ENCODE measurements at regions not wholly inside any gene's neighbourhood (a gene's known extent, or its start where the extent isn't known, plus 50 kb on each side); places are given as distances from the start of the nearest gene placed in this dataset.

DNA sequence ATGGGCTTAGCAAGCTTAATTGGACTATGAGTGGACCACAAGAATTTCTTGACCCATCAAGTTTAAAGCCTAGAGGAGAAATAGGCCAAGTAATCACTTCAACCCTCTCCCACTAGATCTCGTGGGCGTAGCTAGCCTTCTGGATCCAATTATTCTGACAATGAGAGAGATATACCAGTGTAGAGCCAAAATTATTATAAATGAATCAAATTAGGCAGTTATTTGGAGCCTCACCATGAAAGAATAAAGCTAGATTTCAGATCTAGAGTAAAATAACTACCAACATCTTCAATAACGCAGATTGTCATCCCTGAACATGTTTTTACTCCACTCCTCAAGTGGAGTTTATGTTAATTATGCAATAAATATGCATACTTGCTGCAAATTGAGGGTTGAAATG is 143.9 kb upstream of the CDH20 start:
- no peak for DNase-seq

DNA sequence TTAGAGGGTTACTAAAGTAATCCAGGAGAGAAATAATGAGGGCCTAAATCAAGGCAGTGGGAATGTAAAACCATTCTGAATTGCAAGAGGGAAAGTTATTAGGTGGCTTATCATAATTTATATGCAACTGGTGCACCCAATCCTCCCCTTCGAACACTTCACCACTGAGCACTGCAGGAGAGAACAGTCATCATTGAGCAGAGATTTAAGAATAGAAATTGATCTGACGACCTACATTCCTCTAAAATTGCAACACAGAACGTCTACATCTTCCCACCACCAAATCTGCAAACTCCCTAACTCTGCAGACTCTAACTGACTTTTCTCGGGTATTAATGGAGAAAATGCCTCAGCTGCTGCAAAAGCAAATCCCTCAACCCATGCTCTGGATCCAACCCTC is 138.5 kb upstream of the CDH20 start:
- no peak for DNase-seq

DNA sequence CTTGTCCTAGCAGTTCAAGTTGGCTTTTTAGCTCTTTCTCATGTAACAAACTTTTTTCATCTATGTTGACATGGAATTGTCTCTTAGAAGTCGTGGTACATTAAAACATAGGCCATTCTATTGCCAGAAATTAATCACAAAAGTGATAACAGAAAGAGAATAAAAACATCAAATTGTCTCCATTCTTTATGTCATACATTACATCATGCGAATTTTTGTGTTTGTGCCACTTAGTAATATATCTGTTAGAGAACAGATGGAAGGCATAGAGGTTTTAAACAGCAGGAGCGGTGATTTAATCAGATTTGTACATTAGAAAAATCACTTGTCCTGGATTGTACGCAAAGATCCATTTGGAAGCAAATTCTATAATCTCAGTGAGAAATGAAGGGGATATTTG is 136.5 kb upstream of the CDH20 start:
- DNase-seq = no peak

DNA sequence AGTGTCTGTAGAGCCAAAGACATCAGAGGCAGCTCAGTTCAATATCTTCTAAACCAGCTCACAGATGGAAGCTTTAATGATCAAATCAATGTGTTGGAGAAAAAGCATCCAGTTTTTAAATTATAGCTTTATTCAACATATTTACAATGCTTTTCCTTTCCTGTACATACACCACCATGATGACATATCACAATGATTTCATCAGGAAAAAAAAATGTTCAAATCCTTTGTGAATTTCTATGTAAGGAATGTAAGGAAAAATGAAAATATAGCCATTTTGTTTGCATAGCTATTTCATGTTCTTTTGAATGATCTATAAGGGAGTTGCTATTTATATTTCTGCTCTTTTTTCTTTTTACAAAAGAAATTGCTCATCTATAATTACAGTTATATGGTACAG is 134.7 kb upstream of the CDH20 start:
- no peak for DNase-seq

DNA sequence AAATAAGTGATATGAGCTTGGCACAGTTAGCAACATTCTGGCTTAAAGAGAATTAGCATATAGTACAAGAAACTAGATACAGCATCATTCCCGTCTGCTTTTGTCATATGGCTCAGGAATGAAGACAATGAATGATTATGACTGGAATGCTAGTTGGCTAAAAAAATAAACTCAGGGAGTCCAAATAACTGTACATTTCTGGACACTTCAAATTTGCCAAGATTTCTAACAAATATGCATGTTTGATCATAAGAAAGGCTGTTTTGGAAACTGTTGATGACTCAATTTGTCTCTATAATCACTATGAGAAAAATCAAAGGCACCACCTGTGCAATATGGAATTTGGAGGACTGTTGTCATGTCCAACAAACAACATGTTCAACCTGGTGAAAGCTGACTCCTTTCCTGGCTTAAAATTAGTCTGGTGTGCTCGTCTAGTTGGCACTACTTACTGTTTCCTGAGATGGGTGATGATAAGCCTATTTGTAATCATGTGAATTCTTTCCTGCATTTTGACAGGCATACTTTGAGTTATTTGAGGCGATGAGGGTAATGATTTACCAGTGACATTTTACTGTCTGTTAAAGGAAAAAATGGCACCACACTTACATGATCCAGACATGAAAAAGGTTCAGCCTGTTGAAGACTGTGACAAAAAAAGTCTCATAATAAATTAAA is 133.9 kb upstream of the CDH20 start:
- no peak for DNase-seq

DNA sequence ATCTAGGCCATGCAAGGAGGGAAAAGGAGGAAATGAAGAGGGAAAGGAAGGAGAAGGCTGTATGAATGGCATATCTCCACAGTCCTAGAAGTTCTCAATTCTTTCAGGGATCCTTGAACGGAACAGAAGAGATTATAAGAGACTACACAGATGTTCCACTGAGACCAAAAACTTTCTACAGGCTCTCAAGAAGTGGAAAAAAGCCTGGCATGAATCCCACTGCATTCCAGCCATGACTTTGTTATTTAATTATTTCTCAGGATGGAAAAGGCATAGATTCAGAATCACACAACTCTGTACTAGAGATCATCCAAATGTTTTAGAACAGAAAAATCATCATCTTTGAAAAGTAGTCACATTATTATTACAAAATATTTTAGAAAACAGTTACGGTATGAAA is 131.7 kb upstream of the CDH20 start:
- DNase-seq = no peak

DNA sequence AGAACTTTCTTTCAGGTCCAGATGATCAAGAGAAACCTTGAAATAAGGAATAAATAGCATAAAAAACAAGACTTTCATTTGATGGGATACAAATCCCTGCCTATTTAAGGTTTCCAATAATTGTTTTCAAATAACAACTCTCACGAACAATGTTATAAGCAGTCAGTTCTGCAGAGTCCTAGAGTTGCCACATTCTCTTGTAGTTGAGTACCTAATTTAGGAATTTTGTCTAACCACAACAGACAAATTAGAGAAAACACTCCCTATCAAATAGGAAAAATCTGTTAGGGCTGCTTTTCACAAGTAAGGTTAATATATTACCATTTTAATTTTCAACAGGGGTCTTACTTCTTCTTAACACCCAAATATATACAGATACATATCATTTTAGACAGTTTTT is 130.1 kb upstream of the CDH20 start:
- no peak for DNase-seq

DNA sequence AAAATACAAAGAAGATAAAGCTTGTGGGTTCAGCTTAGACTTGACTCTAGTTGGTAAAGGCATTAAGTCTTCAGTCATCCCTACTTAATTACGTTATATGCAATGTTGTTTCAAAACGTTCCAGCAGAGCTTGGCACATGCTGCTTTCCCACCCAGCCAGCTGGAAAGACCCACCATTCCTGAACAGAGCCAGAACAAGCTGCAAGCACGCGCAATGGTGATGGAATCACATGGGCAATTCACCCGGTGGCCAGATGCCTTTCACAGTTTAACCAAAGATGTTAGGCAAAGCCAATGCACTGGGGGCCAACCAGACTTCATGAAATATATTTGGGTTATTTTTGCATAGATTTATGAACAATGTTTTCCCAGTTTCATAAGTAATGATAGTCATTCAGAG is 123.4 kb upstream of the CDH20 start:
- DNase-seq = no peak

DNA sequence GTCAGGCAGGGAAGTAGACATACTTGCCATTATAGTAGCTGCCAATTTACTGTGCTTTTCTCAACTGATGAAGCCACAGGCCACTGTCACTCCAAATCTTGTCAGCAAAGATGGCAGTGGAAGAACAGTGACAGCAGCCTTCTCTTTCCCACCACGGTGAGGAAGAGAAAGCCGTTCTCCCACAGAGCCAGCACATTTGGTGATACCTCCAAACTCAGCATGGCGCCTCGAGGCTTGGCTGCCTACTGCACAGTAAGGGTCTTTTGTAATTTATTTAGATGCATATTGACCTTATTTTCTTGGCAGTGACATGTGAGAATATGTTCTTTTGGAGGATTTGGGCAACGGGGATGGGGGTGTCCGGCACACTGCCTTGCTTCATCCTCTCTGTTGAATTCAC is 117.2 kb upstream of the CDH20 start:
- no peak for DNase-seq

DNA sequence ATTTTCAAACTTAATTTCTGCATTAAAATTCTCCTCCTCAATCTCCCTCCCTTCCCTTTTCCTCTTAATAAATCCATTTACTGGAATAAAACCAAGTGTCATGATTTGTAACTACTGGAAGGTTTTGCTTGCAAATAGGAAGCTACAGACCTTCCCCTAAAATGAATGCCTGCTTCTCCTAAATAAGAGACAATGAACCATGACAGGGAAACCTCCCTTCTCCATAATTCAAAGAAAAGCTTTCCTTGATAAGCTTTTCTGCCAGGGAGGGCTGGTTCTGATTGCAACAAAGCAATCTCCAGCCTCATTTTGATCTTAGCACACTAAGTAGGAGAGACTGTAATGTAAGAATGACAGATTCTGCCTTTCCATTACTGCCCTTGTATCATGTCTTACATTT is 111.0 kb upstream of the CDH20 start:
- DNase-seq = no peak

DNA sequence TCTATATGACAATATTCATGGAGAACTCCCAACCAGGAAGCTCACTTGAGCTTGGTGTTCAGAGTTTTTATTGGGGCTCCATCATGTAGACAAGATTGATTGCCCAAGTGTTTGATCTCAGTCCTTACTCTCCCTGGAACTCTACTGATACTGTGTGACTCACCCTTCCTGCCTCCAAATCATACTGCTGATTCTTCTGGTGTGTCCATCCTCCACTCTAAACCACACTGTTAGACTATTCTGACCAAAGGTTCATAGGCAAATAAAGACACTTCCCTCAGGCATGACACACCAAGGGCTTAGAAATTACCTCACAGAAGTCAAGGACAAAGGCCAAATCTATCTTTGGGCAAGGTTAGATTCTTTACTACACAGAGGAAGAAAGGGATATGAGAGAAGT is 107.9 kb upstream of the CDH20 start:
- DNase-seq = no peak

DNA sequence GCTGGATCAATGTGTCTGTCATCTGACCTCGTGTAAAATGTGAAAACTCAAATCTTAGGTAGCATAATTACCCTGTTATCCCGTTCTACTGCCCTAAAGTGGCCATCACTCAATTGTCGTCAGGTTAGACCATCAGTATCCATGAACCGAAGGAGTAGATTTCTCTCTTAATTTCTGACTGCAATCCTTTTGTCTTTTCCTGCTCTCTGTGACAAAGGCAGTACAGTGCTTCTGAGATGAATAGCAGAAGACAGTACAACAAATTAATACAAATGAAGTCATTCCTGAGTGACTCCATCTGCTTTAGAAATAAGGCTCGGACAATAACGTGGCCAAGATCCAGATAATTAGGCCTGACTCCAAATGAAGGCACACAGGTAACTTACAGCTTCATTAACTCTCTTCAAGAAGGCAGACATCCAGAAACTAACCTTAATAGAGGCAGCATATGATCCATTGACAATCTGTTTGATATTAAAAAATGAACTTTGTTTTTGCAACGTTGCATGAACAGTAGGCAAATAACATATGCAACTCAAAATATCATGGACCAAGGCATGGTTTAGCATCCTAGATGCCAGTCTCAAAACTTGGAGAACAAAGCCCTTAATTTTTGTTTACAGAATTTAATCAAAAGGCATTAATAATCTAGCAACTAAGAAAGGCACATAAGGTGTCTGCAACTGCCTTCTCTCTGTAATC is 96.7 kb upstream of the CDH20 start:
- no peak for DNase-seq

DNA sequence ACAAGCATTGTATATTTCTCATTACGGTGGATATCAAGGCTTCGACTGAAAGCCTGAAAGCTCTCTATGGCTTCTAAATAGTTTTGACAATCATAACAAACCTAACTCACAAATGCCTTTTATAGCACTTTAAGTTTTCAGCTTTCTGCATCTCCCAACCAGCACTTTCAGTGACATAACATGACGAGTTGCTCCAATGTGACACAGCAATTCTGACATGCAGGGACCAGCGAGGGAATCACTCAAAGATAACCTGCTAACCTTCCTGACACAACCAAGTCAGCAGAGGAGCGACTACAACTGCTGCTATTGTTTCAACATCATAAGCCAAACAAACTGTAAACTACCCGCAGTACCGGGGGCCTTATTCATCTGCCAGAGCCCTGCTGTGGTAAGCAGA is 95.7 kb upstream of the CDH20 start:
- DNase-seq = no peak

DNA sequence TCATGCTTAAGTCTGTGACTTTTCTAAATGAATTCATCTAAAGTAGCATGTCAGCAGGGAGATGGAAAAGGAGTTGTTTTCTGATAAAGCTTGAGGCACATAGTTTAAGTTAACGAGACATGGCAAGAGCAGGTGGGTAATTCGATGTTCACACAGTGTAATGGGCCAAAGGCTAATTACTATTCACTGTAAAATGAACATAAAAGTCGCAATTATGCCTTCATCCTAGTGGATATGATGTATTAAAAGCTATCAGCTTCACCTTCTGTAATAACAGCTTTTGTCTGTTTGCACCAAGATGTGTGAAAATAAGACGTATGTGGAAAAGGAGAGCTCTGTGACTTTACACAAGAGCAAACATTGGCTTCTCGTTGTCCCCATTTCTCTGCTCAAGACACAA is 94.2 kb upstream of the CDH20 start:
- DNase-seq = no peak

DNA sequence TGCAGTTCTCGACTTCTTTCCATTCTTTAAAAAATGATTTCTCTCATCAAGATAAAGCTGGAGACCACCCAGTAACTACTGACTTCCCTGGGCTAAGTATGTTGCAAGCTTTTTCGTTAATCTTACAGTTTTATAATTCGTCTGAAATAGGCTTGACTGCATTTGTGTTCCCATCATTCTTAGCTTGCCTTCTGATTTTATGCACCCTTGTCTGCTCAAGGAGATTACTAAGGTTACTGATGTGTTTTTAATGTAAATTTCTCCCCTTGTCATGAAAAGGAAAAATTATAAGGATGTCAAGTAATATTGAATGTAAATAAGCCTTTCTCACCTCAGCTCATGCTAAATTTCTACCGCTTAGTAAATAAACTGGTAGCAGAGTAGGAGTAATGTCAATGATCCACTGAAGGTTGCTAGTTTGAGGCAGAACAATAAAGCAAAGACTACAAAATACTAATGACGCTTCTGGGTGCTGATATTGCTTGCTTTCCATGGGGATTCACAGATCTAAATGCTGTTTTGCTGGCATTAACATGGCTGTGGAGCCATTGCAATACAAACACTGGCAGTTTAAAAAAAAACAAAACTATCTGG is 91.9 kb upstream of the CDH20 start:
- DNase-seq = no peak

DNA sequence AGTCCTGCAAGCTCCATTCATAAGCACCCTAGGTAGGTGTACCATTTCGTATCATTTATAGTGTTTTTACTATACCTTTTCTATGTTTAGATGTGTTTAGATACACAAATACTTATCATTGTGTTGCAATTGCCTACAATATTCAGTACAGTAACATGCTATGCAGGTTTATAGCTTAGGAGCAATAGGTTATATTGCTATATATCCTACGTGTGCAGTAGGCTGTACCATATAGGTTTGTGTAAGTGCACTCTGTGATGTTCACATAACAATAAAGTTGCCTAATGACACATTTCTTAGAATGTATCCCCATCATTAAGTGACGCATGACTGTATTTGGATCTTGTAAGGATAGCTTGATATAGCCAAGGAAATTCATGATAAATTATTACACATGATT is 88.6 kb upstream of the CDH20 start:
- no peak for DNase-seq

DNA sequence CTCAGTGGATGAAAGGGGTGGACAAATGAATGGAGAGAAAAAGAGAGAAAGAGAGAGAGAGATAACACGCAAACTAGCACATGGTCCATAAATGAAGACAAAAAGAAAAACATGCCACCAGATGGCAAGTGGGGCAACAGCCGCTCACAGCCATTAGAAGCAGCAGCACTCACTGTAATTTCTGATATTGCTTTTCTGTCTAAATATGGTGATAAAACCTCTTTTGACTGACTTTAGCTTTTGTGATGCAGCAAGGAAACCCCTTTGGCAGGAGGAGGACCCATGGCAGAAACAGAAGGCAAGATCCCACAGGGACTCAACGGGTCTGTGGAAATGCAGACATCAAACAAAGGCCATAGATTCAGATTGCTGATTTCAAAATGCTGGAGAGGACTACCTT is 88.0 kb upstream of the CDH20 start:
- DNase-seq = no peak

DNA sequence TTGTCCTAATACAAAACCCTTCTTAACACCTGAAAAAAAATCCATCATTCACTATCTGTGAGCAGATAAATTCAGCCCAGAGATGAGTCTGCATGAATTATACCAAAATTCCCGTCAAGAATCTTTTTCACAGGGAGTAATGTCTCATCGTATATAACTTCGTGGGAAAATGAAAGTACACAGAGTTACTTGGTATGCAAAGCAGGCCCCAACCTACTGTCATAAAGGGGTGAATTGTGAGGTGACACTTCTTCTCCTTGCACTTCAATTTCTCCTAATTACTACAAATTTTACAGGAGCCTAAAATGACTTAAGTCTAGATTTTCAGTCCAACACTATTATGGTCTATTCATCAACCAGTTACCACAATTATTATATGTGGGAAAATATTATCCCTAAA is 84.6 kb upstream of the CDH20 start:
- DNase-seq = no peak

DNA sequence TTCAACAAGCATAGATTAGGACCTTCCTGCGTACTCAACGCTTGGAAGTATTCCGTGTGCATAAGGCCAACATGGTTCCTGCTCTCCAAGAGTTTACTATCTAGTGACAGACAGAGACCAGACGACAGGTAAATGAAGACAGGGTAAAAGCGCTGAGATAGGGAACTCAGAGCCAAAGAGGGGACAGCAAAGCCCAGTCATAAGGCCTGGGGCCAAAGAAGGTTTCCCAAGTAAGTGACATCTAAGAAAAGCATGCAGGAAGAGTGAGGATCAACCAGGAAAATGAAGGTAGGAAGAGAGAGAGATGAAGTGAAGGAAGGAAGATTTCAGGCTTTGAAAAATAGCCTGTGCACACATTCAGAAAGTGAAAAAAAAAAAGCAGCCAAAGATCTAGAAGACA is 76.9 kb upstream of the CDH20 start:
- DNase-seq = no peak

DNA sequence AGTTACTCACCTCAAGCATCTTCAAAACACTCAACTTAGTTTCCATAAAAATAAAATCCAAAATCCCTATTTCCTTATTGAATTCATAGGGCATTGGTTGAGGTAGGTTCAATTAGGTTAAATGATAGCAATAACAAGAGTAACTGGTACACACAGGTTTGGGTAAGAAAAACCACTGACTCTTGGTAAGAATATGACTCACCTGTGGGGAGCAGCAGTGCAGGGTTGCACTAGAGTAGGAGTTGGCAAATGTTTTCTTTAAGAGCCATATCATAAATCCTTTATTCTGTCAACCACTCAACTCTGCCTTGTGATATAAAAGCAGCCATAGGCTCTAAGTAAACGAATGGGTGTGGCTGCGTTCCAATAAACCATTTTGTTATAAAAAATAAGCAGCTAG is 71.4 kb upstream of the CDH20 start:
- no peak for DNase-seq

DNA sequence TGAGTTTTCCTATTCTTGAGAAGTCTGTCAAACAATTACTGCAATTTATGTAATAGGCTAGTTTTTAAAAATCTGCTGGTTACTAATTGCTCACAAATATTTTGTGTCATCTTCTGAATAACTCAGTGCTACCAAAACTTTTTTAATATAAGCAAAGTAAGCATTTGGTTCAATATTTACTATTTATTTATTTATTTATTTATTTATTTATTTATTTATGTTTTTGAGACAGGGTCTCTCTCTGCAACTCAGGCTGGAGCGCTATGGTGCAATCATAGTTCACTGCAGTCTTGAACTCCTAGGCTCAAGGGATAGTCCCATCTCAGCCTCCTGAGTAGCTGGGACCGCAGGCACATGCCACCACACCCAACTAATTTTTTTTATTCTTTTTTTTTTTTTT is 60.4 kb upstream of the CDH20 start:
- DNase-seq = no peak

DNA sequence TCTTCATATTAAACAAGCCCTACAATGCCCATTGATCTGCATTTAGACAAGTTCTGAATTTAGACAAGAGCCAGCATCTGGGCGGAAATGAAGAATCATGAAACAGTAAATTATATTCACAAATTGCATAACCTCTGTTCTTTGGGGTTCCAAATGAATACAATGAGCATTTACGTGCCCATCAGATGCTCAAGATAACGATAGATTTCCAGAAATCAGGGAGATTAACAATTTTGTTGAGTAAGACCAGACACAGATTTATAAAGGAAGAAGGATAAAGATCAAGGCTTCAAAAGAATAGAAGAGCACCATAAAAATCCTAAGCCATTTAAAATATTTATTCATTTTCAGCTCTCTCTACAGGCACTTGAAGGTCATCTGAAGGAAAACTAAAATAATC is 59.7 kb upstream of the CDH20 start:
- DNase-seq = no peak

DNA sequence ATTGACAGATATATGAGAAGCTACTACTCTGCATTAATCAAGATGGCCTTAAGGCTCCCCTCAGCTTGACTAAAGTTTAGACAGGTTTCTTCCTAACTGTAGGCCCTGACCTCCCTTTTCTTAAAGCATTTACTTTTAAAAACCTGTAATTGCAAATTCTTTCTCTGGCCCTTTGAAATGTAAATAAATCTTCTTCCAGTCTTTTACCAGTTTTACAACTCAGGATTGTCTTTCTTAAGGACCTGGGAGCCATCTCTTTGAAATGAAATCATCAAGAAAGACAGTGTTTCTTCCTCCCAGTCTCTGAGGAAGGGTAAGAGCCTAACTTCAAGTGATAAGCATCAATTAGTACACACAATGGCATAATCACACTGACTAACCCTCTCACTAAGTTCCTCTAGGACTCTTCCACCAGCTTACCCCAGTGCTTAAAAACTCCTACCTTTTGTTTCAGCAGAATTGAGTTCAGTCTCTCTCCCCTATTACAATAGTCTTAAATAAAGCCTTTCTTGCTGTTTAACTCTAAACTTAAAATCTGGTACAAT is 58.7 kb upstream of the CDH20 start:
- DNase-seq = no peak

DNA sequence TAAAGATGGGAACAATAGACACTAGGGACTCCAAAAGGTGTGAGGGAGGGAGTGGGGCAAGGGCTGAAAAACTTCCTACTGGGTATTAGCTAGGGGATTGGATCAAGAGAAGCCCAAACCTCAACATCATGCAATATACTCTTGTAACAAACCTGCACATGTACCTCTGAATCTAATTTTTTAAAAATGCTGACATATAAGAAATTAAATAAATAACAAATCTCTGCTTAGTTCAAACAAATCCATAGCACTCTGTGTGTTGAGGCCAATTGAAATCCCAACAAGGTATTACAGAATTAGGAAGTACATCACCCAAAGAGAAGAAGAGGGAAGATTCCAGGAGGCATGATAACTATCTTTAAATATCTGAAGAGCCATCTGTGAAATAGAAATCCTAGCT is 55.4 kb upstream of the CDH20 start:
- no peak for DNase-seq

DNA sequence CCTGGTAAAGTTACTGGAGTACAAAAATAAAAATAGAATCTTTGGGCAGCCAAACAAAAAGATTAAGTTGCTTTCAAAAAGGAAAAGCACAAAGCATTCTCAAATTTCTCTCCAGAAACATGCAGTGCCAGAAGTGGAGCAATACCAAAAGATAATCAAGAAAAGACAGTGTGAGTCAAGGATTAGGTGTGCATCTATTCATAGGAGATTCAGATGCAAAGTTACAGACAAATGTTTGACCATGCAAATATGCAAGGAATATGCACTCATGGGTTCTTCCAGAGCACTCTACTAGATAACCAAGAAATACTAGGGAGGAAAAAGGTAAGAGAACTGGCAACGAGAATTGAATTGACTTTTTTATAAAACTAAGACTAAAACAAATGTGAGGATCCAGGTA is 51.8 kb upstream of the CDH20 start:
- no peak for DNase-seq
